Right hindlimb (tissue), 1 donor: ENCODE measurements at regions not wholly inside any gene's neighbourhood (a gene's known extent, or its start where the extent isn't known, plus 50 kb on each side); places are given as distances from the start of the nearest gene placed in this dataset.
"Not testable (repeated sequence)": the region's sequence is repeated elsewhere in the genome, so short reads cannot be mapped to it uniquely, and the experiment has no call there.

Source experiments
- DNase-seq: peaks from one replicate; pipeline ENCODE4 v3.0.0-alpha.2; 2018

- no peak for DNase-seq
Measured at GRCh38 chr4:14125375-14126129, 498.0 kb upstream of the BOD1L1 start.

GRCh38 chr4:14130551-14130950 lies 503.0 kb upstream of the BOD1L1 start:
- no peak for DNase-seq

GRCh38 chr4:14131335-14131734 lies 503.8 kb upstream of the BOD1L1 start:
- no peak for DNase-seq

GRCh38 chr4:14132301-14132700 lies 504.8 kb upstream of the BOD1L1 start:
- no peak for DNase-seq

- no peak for DNase-seq
Measured at GRCh38 chr4:14138106-14138505, 510.6 kb upstream of the BOD1L1 start.

GRCh38 chr4:14143892-14144291 lies 516.4 kb upstream of the BOD1L1 start:
- no peak for DNase-seq

- no peak for DNase-seq
Measured at GRCh38 chr4:14149176-14150053, 521.9 kb upstream of the BOD1L1 start.

GRCh38 chr4:14151101-14151500 lies 523.6 kb upstream of the BOD1L1 start:
- no peak for DNase-seq

- no peak for DNase-seq
Measured at GRCh38 chr4:14152834-14153519, 525.5 kb upstream of the BOD1L1 start.

- DNase-seq = no peak
Measured at GRCh38 chr4:14155803-14156202, 528.3 kb upstream of the BOD1L1 start.

- no peak for DNase-seq
Measured at GRCh38 chr4:14157262-14157661, 529.7 kb upstream of the BOD1L1 start.

- no peak for DNase-seq
Measured at GRCh38 chr4:14165222-14165920, 537.8 kb upstream of the BOD1L1 start.

GRCh38 chr4:14167876-14168510 lies 540.5 kb upstream of the BOD1L1 start:
- DNase-seq = no peak

GRCh38 chr4:14168919-14169318 lies 541.4 kb upstream of the BOD1L1 start:
- peak; percentile 18 for DNase-seq

GRCh38 chr4:14169460-14169859 lies 541.9 kb upstream of the BOD1L1 start:
- DNase-seq = no peak

GRCh38 chr4:14169940-14170339 lies 542.4 kb upstream of the BOD1L1 start:
- DNase-seq = not testable (repeated sequence)

GRCh38 chr4:14176613-14177012 lies 549.1 kb upstream of the BOD1L1 start:
- DNase-seq = no peak

GRCh38 chr4:14177987-14178386 lies 550.5 kb upstream of the BOD1L1 start:
- DNase-seq = no peak

GRCh38 chr4:14178421-14178820 lies 550.9 kb upstream of the BOD1L1 start:
- no peak for DNase-seq

- no peak for DNase-seq
Measured at GRCh38 chr4:14180166-14180565, 552.6 kb upstream of the BOD1L1 start.

GRCh38 chr4:14180983-14181601 lies 553.6 kb upstream of the BOD1L1 start:
- DNase-seq = no peak

- DNase-seq = no peak
Measured at GRCh38 chr4:14182148-14182547, 554.6 kb upstream of the BOD1L1 start.
